AG04450 (cell line): ENCODE measurements at regions not wholly inside any gene's neighbourhood (a gene's known extent, or its start where the extent isn't known, plus 50 kb on each side); places are given as distances from the start of the nearest gene placed in this dataset.

Experiments used
- CTCF ChIA-PET: fragments of 300-600, 350-600 bp; formaldehyde crosslinking; extraction: SDS; loops from one replicate; lab custom pipeline; 2022; ENCODE audit warnings: antibody characterized with exemption, inconsistent platforms; lab: Charles Lee
- POLR2A ChIA-PET: fragments of 350-600 bp; formaldehyde crosslinking; extraction: SDS; loops from one replicate; lab custom pipeline; 2021; ENCODE audit warnings: antibody characterized with exemption, inconsistent platforms; lab: Yijun Ruan, JAX
- DNase-seq: peaks from one replicate; pipeline ENCODE4 v3.0.0-alpha.2; 2011; ENCODE audit warnings: low read depth, low spot score
- H3K27ac ChIP-seq: one replicate; pipeline ENCODE4 v1.5.1; 2012; ENCODE audit warnings: low read depth, low read length, control low read depth
- H3K27me3 ChIP-seq: one replicate; pipeline ENCODE4 v1.6.0; 2012; ENCODE audit warnings: low read length; ENCODE audit not compliant: control insufficient read depth, insufficient read depth
- H3K4me3 ChIP-seq: 2 replicates; pipeline ENCODE4 v1.5.1; 2011; ENCODE audit warnings: mild to moderate bottlenecking, low read depth, low read length, control low read depth
- H3K9me3 ChIP-seq: 2 replicates; pipeline ENCODE4 v1.5.1; 2012; ENCODE audit warnings: low read length; ENCODE audit not compliant: control insufficient read depth, insufficient read depth
- TF ChIP-seq, protein P1 (sequence below): IDR thresholded peaks from 2 replicates; pipeline ENCODE4 v1.5.1; 2011; ENCODE audit warnings: low read depth, low read length, control low read depth, inconsistent platforms

GRCh38 chr5:114038756-114039155 lies 323.1 kb upstream of the KCNN2 start:
- Histone ChIP-seq H3K27ac (no peak overlapping the region), H3K9me3 (no peaks in the 10 kb centered on the region), H3K4me3 (no peak overlapping the region), H3K27me3 (no peaks in the 10 kb centered on the region)
- DNase-seq: no peak
- CTCF ChIA-PET: no interaction called here
- POLR2A ChIA-PET: no interaction called here
- TF ChIP-seq, protein P1, sequence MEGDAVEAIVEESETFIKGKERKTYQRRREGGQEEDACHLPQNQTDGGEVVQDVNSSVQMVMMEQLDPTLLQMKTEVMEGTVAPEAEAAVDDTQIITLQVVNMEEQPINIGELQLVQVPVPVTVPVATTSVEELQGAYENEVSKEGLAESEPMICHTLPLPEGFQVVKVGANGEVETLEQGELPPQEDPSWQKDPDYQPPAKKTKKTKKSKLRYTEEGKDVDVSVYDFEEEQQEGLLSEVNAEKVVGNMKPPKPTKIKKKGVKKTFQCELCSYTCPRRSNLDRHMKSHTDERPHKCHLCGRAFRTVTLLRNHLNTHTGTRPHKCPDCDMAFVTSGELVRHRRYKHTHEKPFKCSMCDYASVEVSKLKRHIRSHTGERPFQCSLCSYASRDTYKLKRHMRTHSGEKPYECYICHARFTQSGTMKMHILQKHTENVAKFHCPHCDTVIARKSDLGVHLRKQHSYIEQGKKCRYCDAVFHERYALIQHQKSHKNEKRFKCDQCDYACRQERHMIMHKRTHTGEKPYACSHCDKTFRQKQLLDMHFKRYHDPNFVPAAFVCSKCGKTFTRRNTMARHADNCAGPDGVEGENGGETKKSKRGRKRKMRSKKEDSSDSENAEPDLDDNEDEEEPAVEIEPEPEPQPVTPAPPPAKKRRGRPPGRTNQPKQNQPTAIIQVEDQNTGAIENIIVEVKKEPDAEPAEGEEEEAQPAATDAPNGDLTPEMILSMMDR: no peak

- TF ChIP-seq, protein P1: no peak
- CTCF ChIA-PET: no interaction called here
- POLR2A ChIA-PET: no interaction called here
- peaks cover 10% of the 10 kb centered on the region for H3K27me3 ChIP-seq
- DNase-seq: no peak
- no peak overlapping the region for H3K27ac ChIP-seq
- H3K4me3 ChIP-seq: no peak overlapping the region
- no peaks in the 10 kb centered on the region for H3K9me3 ChIP-seq
Observed at GRCh38 chr5:114050087-114050486, 311.8 kb upstream of the KCNN2 start.

- no peak for DNase-seq
- CTCF ChIA-PET: interaction anchor here (0.6 to 1.2 kb wide), 2 partner anchors 11 to 48 kb away, joined by 3 read pairs; no protein-coding TSS in a partner anchor
- H3K9me3 ChIP-seq: no peaks in the 10 kb centered on the region; the same call in 1 of the 2 replicates
- TF ChIP-seq, protein P1: no peak
- POLR2A ChIA-PET: no interaction called here
- H3K27ac ChIP-seq: no peak overlapping the region
- peaks cover 27% of the 10 kb centered on the region for H3K27me3 ChIP-seq
- H3K4me3 ChIP-seq: no peak overlapping the region
Observed at GRCh38 chr5:114053372-114053771, 308.5 kb upstream of the KCNN2 start.

GRCh38 chr5:114054594-114054993 lies 307.3 kb upstream of the KCNN2 start:
- ChIA-PET CTCF (interaction anchor here (0.6 to 1.4 kb wide), 3 partner anchors 47 to 439 kb away, joined by 3 to 4 read pairs (median 3); no protein-coding TSS in a partner anchor), POLR2A (no interaction called here)
- Histone ChIP-seq H3K27me3 (peaks cover 32% of the 10 kb centered on the region), H3K9me3 (no peaks in the 10 kb centered on the region; the same call in 1 of the 2 replicates), H3K27ac (no peak overlapping the region), H3K4me3 (no peak overlapping the region)
- TF ChIP-seq, protein P1: no peak
- no peak for DNase-seq

DNA sequence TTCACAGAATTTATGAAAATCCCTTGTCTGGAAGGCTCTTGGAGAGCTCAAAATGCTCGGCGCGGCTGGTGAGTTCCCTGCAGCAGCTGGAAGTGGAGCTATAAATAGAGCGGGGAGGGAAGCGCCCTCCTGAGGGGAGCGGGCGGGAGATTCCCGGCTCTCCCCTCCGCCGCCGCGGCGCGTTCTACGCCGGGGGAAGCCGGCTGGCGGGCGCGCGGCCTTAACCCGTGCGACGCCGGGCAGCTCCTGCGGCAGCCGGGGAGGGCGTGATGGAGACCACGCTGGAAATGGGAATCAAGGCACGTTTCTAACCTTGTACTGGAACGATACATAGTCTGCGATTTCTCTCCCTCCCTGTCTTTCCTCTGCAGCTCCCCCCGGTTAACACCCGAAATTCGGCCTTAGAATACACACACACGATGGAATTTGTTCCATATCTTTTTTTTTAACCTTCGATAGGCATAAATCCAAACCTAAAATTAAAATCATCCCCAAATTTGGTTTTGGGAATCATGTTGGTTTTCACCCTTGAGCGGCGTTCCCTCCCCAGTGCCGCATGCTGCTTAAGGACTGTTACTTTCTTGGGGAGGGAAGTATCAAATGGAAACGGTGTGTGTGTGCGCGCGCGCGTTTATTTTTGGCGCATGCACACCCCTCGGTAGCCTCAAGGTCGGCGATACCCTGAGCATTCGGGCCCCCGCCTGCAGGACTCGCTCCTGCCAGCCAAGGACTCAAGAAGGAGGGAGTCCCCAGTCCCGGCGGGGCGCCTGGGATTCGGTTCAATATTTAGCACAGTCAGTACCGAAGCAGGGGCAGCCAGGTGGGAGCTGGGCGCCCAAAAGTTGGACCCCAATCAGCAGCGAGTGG lies 306.3 kb upstream of the KCNN2 start:
- TF ChIP-seq, protein P1: no peak
- Histone ChIP-seq H3K9me3 (no peaks in the 10 kb centered on the region; the same call in 1 of the 2 replicates), H3K27ac (no peak overlapping the region), H3K27me3 (peaks cover 32% of the 10 kb centered on the region), H3K4me3 (peak overlapping the region; percentile 57)
- ChIA-PET POLR2A (no interaction called here), CTCF (interaction anchor here (0.6 to 1.4 kb wide), 2 partner anchors 395 to 438 kb away, joined by 3 to 4 read pairs; no protein-coding TSS in a partner anchor)
- DNase-seq: peak; percentile 6
